IMR-90 (cell line): ENCODE measurements at regions not wholly inside any gene's neighbourhood (a gene's known extent, or its start where the extent isn't known, plus 50 kb on each side); places are given as distances from the start of the nearest gene placed in this dataset.

ENCODE experiments used
- ATAC-seq: fragments of 200-7000 bp; cut with Tn5 transposase; 2 replicates; pipeline ENCODE4 v1.9.1; 2020; ENCODE audit warnings: low read depth, mild to moderate bottlenecking, moderate library complexity
- BruUV-seq: library from RNA; stranded (reverse); fragments of 400-500 nt; replicated peaks from 2 replicates; lab custom pipeline; 2021; lab: Mats Ljungman, UMichigan
- CTCF ChIA-PET: fragments of 300-600 bp; formaldehyde crosslinking; extraction: SDS; loops from one replicate; lab custom pipeline; 2021; ENCODE audit warnings: antibody characterized with exemption; lab: Yijun Ruan, JAX
- POLR2A ChIA-PET: fragments of 300-600 bp; sonication (Branson Sonifier 250); formaldehyde crosslinking; loops from one replicate; lab custom pipeline; 2022; ENCODE audit warnings: antibody characterized with exemption; ENCODE audit not compliant: unreplicated experiment; lab: Charles Lee
- DNase-seq: peaks from one replicate; pipeline ENCODE4 v3.0.0; 2013
- H2AFZ ChIP-seq: replicated peaks from 2 replicates; pipeline ENCODE3; 2013; ENCODE audit warnings: low read length, mild to moderate bottlenecking; ENCODE audit not compliant: poor library complexity
- H2AK5ac ChIP-seq: 2 replicates; pipeline ENCODE4 v1.6.1; 2013; ENCODE audit warnings: low read depth, low read length, inconsistent platforms
- H2AK9ac ChIP-seq: replicated peaks from 2 replicates; pipeline ENCODE3; 2013; ENCODE audit warnings: mild to moderate bottlenecking, low read depth, low read length, moderate library complexity; ENCODE audit not compliant: poor library complexity
- H2BK120ac ChIP-seq: 2 replicates; pipeline ENCODE4 v1.6.1; 2013; ENCODE audit warnings: low read depth, low read length, inconsistent platforms
- H2BK15ac ChIP-seq: 3 replicates; pipeline ENCODE4 v1.6.1; 2013; ENCODE audit warnings: low read depth, low read length, inconsistent platforms
- H2BK20ac ChIP-seq: 2 replicates; pipeline ENCODE4 v1.6.1; 2013; ENCODE audit warnings: low read depth, mild to moderate bottlenecking, inconsistent platforms, low read length, moderate library complexity
- H2BK5ac ChIP-seq: 2 replicates; pipeline ENCODE4 v1.6.1; 2013; ENCODE audit warnings: mild to moderate bottlenecking, low read depth, low read length, inconsistent platforms; ENCODE audit not compliant: poor library complexity, severe bottlenecking
- H3K14ac ChIP-seq: replicated peaks from 2 replicates; pipeline ENCODE4 v1.6.1; 2013; ENCODE audit warnings: low read depth, low read length, inconsistent platforms
- H3K18ac ChIP-seq: 2 replicates; pipeline ENCODE4 v1.6.1; 2013; ENCODE audit warnings: low read depth, low read length, control low read depth
- H3K23ac ChIP-seq: 2 replicates; pipeline ENCODE4 v1.6.1; 2013; ENCODE audit warnings: low read depth, low read length, inconsistent platforms
- H3K27ac ChIP-seq: 2 replicates; pipeline ENCODE4 v1.5.1; 2013; ENCODE audit warnings: mild to moderate bottlenecking, control low read depth, low read length; ENCODE audit not compliant: insufficient read depth
- H3K27me3 ChIP-seq: 2 replicates; pipeline ENCODE4 v1.6.1; 2013; ENCODE audit warnings: low read length; ENCODE audit not compliant: control insufficient read depth, insufficient read depth
- H3K36me3 ChIP-seq: 2 replicates; pipeline ENCODE4 v1.6.1; 2013; ENCODE audit warnings: low read length, mixed read lengths; ENCODE audit not compliant: control insufficient read depth, insufficient read depth
- H3K4ac ChIP-seq: 2 replicates; pipeline ENCODE4 v1.6.1; 2013; ENCODE audit warnings: low read depth, low read length, inconsistent platforms
- H3K4me1 ChIP-seq: 2 replicates; pipeline ENCODE4 v1.6.1; 2013; ENCODE audit warnings: low read length, mixed read lengths; ENCODE audit not compliant: control insufficient read depth, insufficient read depth
- H3K4me2 ChIP-seq: 2 replicates; pipeline ENCODE4 v1.6.1; 2013; ENCODE audit warnings: low read depth, mild to moderate bottlenecking, control low read depth, low read length, moderate library complexity
- H3K4me3 ChIP-seq: 2 replicates; pipeline ENCODE4 v1.5.1; 2013; ENCODE audit warnings: low read depth, mild to moderate bottlenecking, control low read depth, low read length, moderate library complexity; ENCODE audit not compliant: insufficient read depth
- H3K56ac ChIP-seq: 2 replicates; pipeline ENCODE4 v1.6.1; 2013; ENCODE audit warnings: low read length, inconsistent platforms; ENCODE audit not compliant: insufficient read depth; ENCODE audit errors: extremely low read depth
- H3K79me1 ChIP-seq, 2 experiments: 2 replicates each; pipeline ENCODE4 v1.6.1; 2013; ENCODE audit warnings: low read length in 2 of 2, inconsistent platforms in 1 of 2, low read depth in 1 of 2
- H3K9ac ChIP-seq: 2 replicates; pipeline ENCODE4 v1.6.1; 2013; ENCODE audit warnings: low read depth, low read length, control low read depth
- H3K9me1 ChIP-seq: 2 replicates; pipeline ENCODE4 v1.6.1; 2013; ENCODE audit warnings: low read length, inconsistent platforms; ENCODE audit not compliant: insufficient read depth
- H3K9me3 ChIP-seq: 2 replicates; pipeline ENCODE4 v1.6.1; 2013; ENCODE audit warnings: low read length; ENCODE audit not compliant: control insufficient read depth, insufficient read depth
- H4K20me1 ChIP-seq: 2 replicates; pipeline ENCODE4 v1.6.1; 2013; ENCODE audit warnings: low read length, inconsistent platforms; ENCODE audit not compliant: insufficient read depth
- H4K5ac ChIP-seq: 2 replicates; pipeline ENCODE4 v1.6.1; 2013; ENCODE audit warnings: mild to moderate bottlenecking, low read depth, low read length, control low read depth
- H4K8ac ChIP-seq, 2 experiments: 2 replicates each; pipeline ENCODE4 v1.6.1; 2013; ENCODE audit warnings: low read depth in 2 of 2, low read length in 2 of 2, control low read depth in 1 of 2, inconsistent platforms in 1 of 2
- H4K91ac ChIP-seq: 2 replicates; pipeline ENCODE4 v1.6.1; 2013; ENCODE audit warnings: low read depth, low read length, inconsistent platforms; ENCODE audit not compliant: insufficient read depth
- BHLHE40 ChIP-seq: fragments of 150-350 bp; IDR thresholded peaks from 2 replicates; pipeline ENCODE4 v1.6.1; 2016; ENCODE audit warnings: mild to moderate bottlenecking, low read depth, low read length
- CHD1 ChIP-seq: IDR thresholded peaks from 2 replicates; pipeline ENCODE4 v1.6.1; 2012; ENCODE audit warnings: low read depth, low read length, improper control_type of control experiment
- CTCF ChIP-seq: conservative IDR thresholded peaks from 2 replicates; pipeline ENCODE4 v1.5.1; 2012; ENCODE audit warnings: mild to moderate bottlenecking, low read depth, low read length, improper control_type of control experiment
- ELK1 ChIP-seq: fragments of 150-350 bp; IDR thresholded peaks from 2 replicates; pipeline ENCODE4 v1.6.1; 2016; ENCODE audit warnings: low read depth, mild to moderate bottlenecking, low read length, moderate library complexity, borderline replicate concordance
- FOS ChIP-seq: fragments of 150-350 bp; IDR thresholded peaks from 2 replicates; pipeline ENCODE4 v1.6.1; 2016; ENCODE audit warnings: low read depth, low read length
- MAFK ChIP-seq: IDR thresholded peaks from 2 replicates; pipeline ENCODE4 v1.6.1; 2012; ENCODE audit warnings: low read depth, low read length, improper control_type of control experiment
- MAZ ChIP-seq: IDR thresholded peaks from 2 replicates; pipeline ENCODE4 v1.6.1; 2012; ENCODE audit warnings: low read depth, mild to moderate bottlenecking, low read length, improper control_type of control experiment, moderate library complexity, borderline replicate concordance
- MXI1 ChIP-seq: IDR thresholded peaks from 2 replicates; pipeline ENCODE4 v1.6.1; 2012; ENCODE audit warnings: low read depth, mild to moderate bottlenecking, low read length, moderate library complexity, borderline replicate concordance
- NFE2L2 ChIP-seq: fragments of 150-350 bp; IDR thresholded peaks from 2 replicates; pipeline ENCODE4 v1.6.1; 2016; ENCODE audit warnings: low read depth, mild to moderate bottlenecking, low read length
- POLR2A ChIP-seq: IDR thresholded peaks from 2 replicates; pipeline ENCODE4 v1.6.1; 2012; ENCODE audit warnings: mild to moderate bottlenecking, low read depth, low read length
- RAD21 ChIP-seq: IDR thresholded peaks from 2 replicates; pipeline ENCODE4 v1.6.1; 2012; ENCODE audit warnings: low read length, improper control_type of control experiment
- RCOR1 ChIP-seq: IDR thresholded peaks from 2 replicates; pipeline ENCODE4 v1.6.1; 2012; ENCODE audit warnings: mild to moderate bottlenecking, low read length, improper control_type of control experiment; ENCODE audit not compliant: insufficient replicate concordance
- RFX5 ChIP-seq: IDR thresholded peaks from 2 replicates; pipeline ENCODE4 v1.8.0; 2012; ENCODE audit warnings: low read depth, mild to moderate bottlenecking, low read length, moderate library complexity
- SMC3 ChIP-seq: fragments of 150-350 bp; IDR thresholded peaks from 2 replicates; pipeline ENCODE4 v1.6.1; 2016; ENCODE audit warnings: low read depth, mild to moderate bottlenecking, antibody characterized with exemption, low read length, moderate library complexity
- USF2 ChIP-seq: fragments of 150-350 bp; IDR thresholded peaks from 2 replicates; pipeline ENCODE4 v1.6.1; 2017; ENCODE audit warnings: mild to moderate bottlenecking, antibody characterized with exemption, low read length, low read depth
- WGBS, 2 experiments: methylation state at CpG; one replicate each; pipeline versions ENCODE4 v1.1.5 to v1.1.7; 2013; ENCODE audit warnings: missing lambda C conversion rate in 2 of 2; ENCODE audit not compliant: insufficient read length in 1 of 2; ENCODE audit errors: extremely low coverage in 2 of 2; 5-methylcytosine and 5-hydroxymethylcytosine counted together
- dilution Hi-C: fragments of 300-500 bp; cut with HindIII; formaldehyde crosslinking; loops from one replicate; pipeline ENCODE4 v1.14.3; 2018; ENCODE audit warnings: low sequenced_read_pairs; ENCODE audit not compliant: unreplicated experiment
- in situ Hi-C: fragments of 300-500 bp; cut with MboI; formaldehyde crosslinking; loops from 3 replicates; pipeline ENCODE4 v1.14.3; 2019; ENCODE audit warnings: low sequenced_read_pairs, inconsistent platforms, mixed read lengths
- intact Hi-C: fragments of 100-400 bp; cut with micrococcal nuclease; formaldehyde crosslinking; loops from 2 replicates; pipeline ENCODE4 v1.10.0; 2022

- dilution Hi-C loops = no loop called here
Measured at GRCh38 chr21:17139696-17140095, 373.1 kb upstream of the CXADR start.

More at GRCh38 chr21:17139696-17140095, 373.1 kb upstream of the CXADR start:
- H3K9ac ChIP-seq = no peak overlapping the region
- no peaks in the 10 kb centered on the region for H3K27me3 ChIP-seq
- H3K56ac ChIP-seq = no peak overlapping the region
- H3K27ac ChIP-seq = no peak overlapping the region
- H3K9me3 ChIP-seq = no peaks in the 10 kb centered on the region
- no TSS peak for BruUV-seq
- H2BK120ac ChIP-seq = no peak overlapping the region
- H2BK5ac ChIP-seq = no peak overlapping the region
- H3K14ac ChIP-seq = no peak overlapping the region
- no peak for DNase-seq
- H3K18ac ChIP-seq = no peak overlapping the region
- no peak overlapping the region for H2BK20ac ChIP-seq
- H3K79me1 ChIP-seq = no peaks in the 10 kb centered on the region
- H2BK15ac ChIP-seq = no peak overlapping the region
- in situ Hi-C loops (no loop called here), intact Hi-C loops (no loop called here)
- H3K4ac ChIP-seq = no peak overlapping the region
- H2AFZ ChIP-seq = no peak overlapping the region
- H3K36me3 ChIP-seq = no peaks in the 10 kb centered on the region
- no peaks in the 10 kb centered on the region for H3K9me1 ChIP-seq
- H3K23ac ChIP-seq = no peak overlapping the region
- H2AK9ac ChIP-seq = no peak overlapping the region
- WGBS, 2 experiments = no CpG with 5 or more reads among the region's 5 CpGs
- TF ChIP-seq RFX5 (no peak), POLR2A (no peak), CHD1 (no peak), FOS (no peak), SMC3 (no peak), RCOR1 (no peak), NFE2L2 (no peak), MAFK (no peak), BHLHE40 (no peak), RAD21 (no peak), USF2 (no peak), MXI1 (no peak), ELK1 (no peak), MAZ (no peak), CTCF (no peak)
- no peak overlapping the region for H3K4me2 ChIP-seq
- H4K5ac ChIP-seq = no peak overlapping the region
- H4K20me1 ChIP-seq = no peaks in the 10 kb centered on the region
- H4K91ac ChIP-seq = no peak overlapping the region
- ChIA-PET POLR2A (no interaction called here), CTCF (no interaction called here)
- H2AK5ac ChIP-seq = no peak overlapping the region
- H3K4me3 ChIP-seq = no peak overlapping the region
- ATAC-seq = no peak
- H4K8ac ChIP-seq = no peak overlapping the region
- H3K4me1 ChIP-seq = no peaks in the 10 kb centered on the region
